Sigmoid colon (tissue), 4 donors: ENCODE measurements at regions not wholly inside any gene's neighbourhood (a gene's known extent, or its start where the extent isn't known, plus 50 kb on each side); places are given as distances from the start of the nearest gene placed in this dataset.

Experiments
- CTCF ChIP-seq, 4 experiments: fragments of 450-650 bp in 3 of 4; fragments of 200-600 bp in 1 of 4; IDR thresholded peaks; one replicate each; pipeline ENCODE4 v1.5.1; 2016 to 2019; ENCODE audit warnings: antibody characterized with exemption in 4 of 4, mild to moderate bottlenecking in 3 of 4, moderate library complexity in 2 of 4
- EP300 ChIP-seq, 4 donors: sonication (generic); formaldehyde crosslinking; IDR thresholded peaks; one replicate each; pipeline ENCODE4 v1.6.1; 2017; ENCODE audit warnings: antibody characterized with exemption in 4 of 4
- POLR2A ChIP-seq, 2 donors: fragments of 450-650 bp; IDR thresholded peaks; one replicate each; pipeline ENCODE4 v1.6.1; 2016; ENCODE audit warnings: antibody characterized with exemption in 2 of 2, mild to moderate bottlenecking in 2 of 2, moderate library complexity in 2 of 2

GRCh38 chr17:83178533-83179304 is 99.3 kb downstream of the METRNL start:
- TF ChIP-seq CTCF (IDR thresholded peaks at IDR 0.05): no peak
- TF ChIP-seq EP300 (IDR thresholded peaks at IDR 0.05): no peak
- no peak for TF ChIP-seq POLR2A (IDR thresholded peaks at IDR 0.05)
